Esophagus squamous epithelium (tissue), 4 donors: ENCODE measurements at regions not wholly inside any gene's neighbourhood (a gene's known extent, or its start where the extent isn't known, plus 50 kb on each side); places are given as distances from the start of the nearest gene placed in this dataset.

Experiments
- CTCF ChIP-seq, 6 experiments: fragments of 450-650 bp in 4 of 6; fragments of 200-600 bp in 2 of 6; sonication (generic) in 2 of 6; IDR thresholded peaks; one replicate each; pipeline ENCODE4 v1.5.1; 2016 to 2019; ENCODE audit warnings: antibody characterized with exemption in 6 of 6, mild to moderate bottlenecking in 4 of 6, moderate library complexity in 4 of 6
- POLR2A ChIP-seq, 4 donors: fragments of 450-650 bp; IDR thresholded peaks; one replicate each; pipeline ENCODE4 v1.6.1; 2017; ENCODE audit warnings: antibody characterized with exemption in 4 of 4, mild to moderate bottlenecking in 4 of 4, moderate library complexity in 3 of 4

DNA sequence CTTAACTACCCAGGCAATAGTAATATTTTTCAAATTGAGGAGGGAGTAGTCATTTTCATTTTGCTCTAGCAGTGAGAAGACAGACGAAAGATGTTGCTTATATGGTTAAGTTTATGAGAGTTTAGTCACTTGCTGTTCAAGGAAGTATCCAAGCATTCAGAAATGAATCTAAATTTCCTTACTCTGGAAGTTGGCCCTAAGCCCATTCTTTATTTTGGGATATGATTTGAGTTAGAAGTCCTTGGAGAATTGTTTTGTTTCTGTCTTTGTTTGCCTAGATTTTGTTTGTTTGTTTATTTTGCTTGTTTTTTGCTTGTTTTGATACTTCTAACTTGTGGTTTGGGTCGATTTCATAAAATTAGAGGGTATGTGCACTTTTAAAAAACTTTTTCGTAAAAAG lies 146.4 kb upstream of the FGF10 start:
- TF ChIP-seq CTCF (IDR thresholded peaks at IDR 0.05) (no peak), POLR2A (IDR thresholded peaks at IDR 0.05) (no peak)
